GM12891 (cell line): ENCODE measurements at regions not wholly inside any gene's neighbourhood (a gene's known extent, or its start where the extent isn't known, plus 50 kb on each side); places are given as distances from the start of the nearest gene placed in this dataset.

Experiments used
- DNase-seq: peaks from one replicate; pipeline ENCODE4 v3.0.0; 2011; ENCODE audit warnings: low spot score; ENCODE audit not compliant: insufficient read length
- FAIRE-seq: peaks from 2 replicates; lab custom pipeline; 2011; peaks lifted over from hg19 to GRCh38; lab: Jason Lieb, UNC
- PAX5 ChIP-seq: IDR thresholded peaks from 2 replicates; pipeline ENCODE4 v1.6.1; 2011; ENCODE audit warnings: low read length, moderate library complexity, mild to moderate bottlenecking; ENCODE audit not compliant: insufficient read depth, severe bottlenecking
- POLR2A ChIP-seq: IDR thresholded peaks from 2 replicates; pipeline ENCODE4 v1.6.1; 2011; ENCODE audit warnings: low read depth, low read length, control low read depth
- POLR2AphosphoS5 ChIP-seq: IDR thresholded peaks from 2 replicates; pipeline ENCODE4 v1.6.1; 2011; ENCODE audit warnings: low read depth, low read length, control low read depth
- POU2F2 ChIP-seq: IDR thresholded peaks from 2 replicates; pipeline ENCODE4 v1.6.1; 2011; ENCODE audit warnings: low read depth, mild to moderate bottlenecking, control low read depth, low read length, moderate library complexity
- SPI1 ChIP-seq: IDR thresholded peaks from 2 replicates; pipeline ENCODE4 v1.6.1; 2011; ENCODE audit warnings: low read depth, low read length, control low read depth
- TAF1 ChIP-seq: IDR thresholded peaks from 2 replicates; pipeline ENCODE4 v1.6.1; 2011; ENCODE audit warnings: low read depth, low read length, control low read depth

DNA sequence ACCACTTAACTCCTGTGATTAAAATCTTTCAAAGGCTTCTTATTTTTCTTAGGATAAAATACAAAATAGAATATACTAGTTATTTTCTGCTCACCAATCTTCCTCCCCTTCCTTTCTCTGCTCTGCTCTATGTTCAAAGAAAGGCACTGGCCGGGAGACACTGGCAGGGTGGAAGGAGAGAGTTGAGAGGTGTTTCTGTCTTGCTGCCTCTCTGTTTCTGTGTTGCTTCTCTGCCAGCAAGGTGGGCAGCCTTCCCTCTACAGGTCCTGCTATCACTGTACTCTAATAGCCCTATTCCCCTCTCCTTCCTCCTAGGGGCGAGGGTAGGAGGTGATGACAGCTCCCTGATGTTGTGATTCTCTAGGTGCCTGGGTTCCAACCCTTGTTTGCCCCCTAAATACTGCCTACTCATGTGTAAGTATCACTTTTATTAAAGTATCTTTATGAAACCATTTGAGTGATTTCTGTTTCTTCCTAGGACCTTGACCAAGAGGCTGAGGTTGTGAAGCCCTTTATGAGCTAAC lies 515.1 kb downstream of the TLE4 start:
- FAIRE-seq (no peak), DNase-seq (no peak)
- TF ChIP-seq POLR2A (no peak), SPI1 (no peak), POLR2AphosphoS5 (no peak), POU2F2 (no peak), TAF1 (no peak), PAX5 (no peak)

DNA sequence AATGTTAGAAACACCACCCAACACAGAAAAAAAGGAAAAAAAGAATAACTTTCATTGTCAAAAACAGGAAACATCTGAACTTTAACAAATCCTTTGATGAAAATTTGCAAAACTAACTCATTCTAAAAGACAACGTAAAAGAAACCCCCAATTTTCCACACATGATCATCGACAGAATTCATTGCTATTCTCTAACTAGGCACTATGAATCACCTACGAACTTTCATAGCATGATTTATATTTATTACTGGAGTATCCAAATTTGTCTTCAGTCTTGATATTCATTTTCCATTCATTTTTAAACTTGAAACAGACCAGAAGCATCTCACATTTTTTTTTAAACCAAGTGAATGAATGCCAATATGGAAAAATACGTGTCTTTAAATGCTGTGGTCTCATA lies 514.6 kb downstream of the TLE4 start:
- DNase-seq (no peak), FAIRE-seq (no peak)
- TF ChIP-seq TAF1 = no peak

DNA sequence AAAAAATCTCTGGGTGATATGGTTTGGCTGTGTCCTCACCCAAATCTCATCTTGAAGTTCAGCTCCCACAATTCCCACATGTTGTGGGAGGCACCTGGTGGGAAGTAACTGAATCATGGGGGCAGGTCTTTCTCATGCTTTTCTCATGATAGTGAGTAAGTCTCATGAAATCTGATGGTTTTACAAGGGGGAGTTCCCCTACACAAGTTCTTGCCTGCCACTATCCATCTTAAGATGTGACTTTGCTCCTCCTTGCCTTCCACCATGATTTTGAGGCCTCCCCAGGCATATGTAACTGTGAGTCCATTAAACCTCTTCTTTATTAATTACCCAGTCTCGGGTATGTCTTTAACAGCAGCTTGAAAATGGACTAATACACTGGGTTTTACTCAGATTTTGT lies 513.9 kb downstream of the TLE4 start:
- no peak for DNase-seq
- TF ChIP-seq POU2F2 (no peak), TAF1 (no peak), SPI1 (no peak), PAX5 (no peak), POLR2A (no peak), POLR2AphosphoS5 (no peak)
- FAIRE-seq = no peak

DNA sequence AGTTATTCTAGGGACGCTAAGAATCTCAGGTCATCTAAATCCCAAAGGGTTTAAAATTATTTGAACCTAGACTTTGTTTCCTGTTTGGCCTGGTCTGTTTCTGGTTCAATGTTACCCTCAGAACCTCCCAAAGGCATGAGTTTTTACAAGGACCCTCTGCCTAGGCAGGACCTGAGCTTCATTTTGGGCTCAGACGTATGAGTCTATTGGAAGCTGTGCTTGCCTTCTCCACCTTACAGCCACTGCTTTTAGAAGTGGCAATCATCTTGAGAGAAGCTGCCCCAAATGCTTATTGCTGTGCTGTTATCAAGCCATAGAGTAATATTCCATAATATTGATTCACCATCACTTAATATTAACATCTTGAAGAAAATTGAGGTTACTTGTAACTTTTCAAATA lies 510.4 kb downstream of the TLE4 start:
- FAIRE-seq = no peak
- no peak for DNase-seq
- TF ChIP-seq SPI1 = no peak
- no peak for TF ChIP-seq TAF1
- TF ChIP-seq PAX5 = no peak
- no peak for TF ChIP-seq POLR2AphosphoS5
- TF ChIP-seq POLR2A = no peak
- no peak for TF ChIP-seq POU2F2

DNA sequence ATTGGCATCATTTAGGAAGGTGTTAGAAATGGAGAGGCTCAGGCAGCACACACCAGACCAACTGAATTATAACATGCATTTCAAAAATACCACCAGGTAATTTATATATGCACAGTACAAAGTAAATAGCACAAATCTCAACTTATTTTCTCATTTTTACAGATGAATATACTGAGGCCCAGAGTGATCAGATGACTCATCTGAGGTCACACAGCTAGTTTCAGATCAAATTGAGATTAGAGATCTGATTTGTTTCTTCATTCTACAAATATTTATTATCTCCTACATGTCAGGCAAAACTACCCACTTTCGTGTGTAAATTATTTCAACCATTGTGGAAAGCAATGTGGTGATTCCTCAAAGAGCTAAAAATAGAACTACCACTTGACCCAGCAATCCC lies 507.1 kb downstream of the TLE4 start:
- TF ChIP-seq POLR2AphosphoS5 (no peak), SPI1 (no peak), PAX5 (no peak), POLR2A (no peak), POU2F2 (no peak), TAF1 (no peak)
- no peak for FAIRE-seq
- no peak for DNase-seq

DNA sequence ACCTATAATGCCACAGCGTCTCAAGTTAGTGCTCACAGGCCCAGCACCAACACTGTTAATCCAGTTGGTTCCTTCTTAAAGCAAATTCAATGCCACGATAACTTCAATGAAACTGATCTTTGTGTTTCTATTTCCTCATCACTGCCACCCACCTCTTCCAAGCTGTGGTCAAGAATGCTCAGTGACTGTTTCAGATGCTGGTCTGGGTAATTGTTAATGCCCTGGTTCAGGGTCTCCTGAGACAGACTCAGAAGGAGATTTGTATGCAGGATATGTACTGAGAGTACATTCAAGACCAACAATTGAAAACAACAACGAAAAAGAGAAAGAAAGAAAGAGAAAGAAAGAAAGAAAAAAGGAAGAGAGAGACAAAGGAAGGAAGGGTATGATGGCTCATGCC lies 505.3 kb downstream of the TLE4 start:
- DNase-seq (no peak), FAIRE-seq (no peak)
- TF ChIP-seq SPI1 (no peak), POLR2A (no peak), POU2F2 (no peak), POLR2AphosphoS5 (no peak), PAX5 (no peak)

DNA sequence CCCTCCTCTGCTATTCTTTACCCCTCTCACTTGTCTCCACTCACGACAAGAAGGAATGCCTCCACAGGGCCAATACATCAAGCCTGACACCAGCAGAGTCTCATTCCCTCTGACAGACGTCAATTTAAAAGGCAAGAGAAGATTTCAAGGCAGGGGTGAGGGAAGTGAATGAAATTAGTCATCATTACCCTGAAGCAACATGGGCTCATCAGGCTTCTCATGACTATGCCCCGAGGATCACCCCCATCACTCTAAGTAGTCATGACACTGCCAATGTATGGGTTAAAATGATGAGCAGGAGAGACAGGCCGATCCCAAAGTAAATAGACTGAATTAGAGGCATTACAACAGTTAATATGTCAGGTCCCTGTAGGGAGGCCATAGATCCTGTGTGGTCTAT lies 504.4 kb downstream of the TLE4 start:
- DNase-seq = no peak
- FAIRE-seq = no peak
- no peak for TF ChIP-seq POLR2A
- no peak for TF ChIP-seq POLR2AphosphoS5
- no peak for TF ChIP-seq POU2F2
- TF ChIP-seq SPI1 = no peak
- no peak for TF ChIP-seq TAF1
- TF ChIP-seq PAX5 = no peak

DNA sequence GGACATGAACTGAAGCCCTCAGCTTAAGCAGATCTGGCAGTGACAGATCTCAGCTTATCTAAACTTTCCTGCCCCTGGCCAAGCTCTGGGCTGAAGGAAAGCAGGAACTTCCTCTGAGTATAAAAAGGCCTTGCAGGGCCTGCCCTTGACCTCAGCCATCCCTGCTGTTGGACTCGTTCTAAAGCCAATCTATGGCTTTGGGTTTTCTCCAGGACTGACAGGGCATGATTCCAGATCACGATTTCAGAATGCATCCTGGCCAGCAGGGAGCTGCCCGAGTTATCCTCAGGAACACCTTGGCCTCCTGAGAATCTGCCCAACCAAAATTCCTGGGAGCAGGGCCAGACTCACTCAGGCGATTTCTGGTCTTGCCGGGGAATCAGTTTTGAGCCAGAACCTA lies 502.7 kb downstream of the TLE4 start:
- FAIRE-seq (no peak), DNase-seq (no peak)
- TF ChIP-seq POLR2A = no peak
- TF ChIP-seq PAX5 = no peak
- TF ChIP-seq SPI1 = no peak
- no peak for TF ChIP-seq POLR2AphosphoS5

DNA sequence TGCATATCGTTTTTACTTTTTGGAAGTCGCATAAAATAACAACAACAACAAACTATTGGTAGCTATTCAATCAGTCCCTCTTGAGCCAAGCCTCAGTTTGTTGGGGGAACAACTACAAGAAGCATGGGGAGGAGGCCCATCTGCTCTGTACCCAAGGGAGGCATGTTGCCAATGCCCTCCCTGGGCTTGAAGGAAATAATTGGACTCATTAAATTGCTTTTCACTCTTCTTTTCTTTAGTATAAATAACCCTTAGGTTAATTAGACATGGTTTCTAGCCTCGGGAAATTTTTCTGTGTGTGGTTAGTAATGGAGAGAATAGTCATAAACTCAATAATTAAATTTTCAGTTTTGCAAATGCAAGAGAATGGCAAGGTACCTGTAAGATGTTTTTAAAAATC lies 500.7 kb downstream of the TLE4 start:
- DNase-seq = no peak
- TF ChIP-seq TAF1 = no peak
- TF ChIP-seq POU2F2 = no peak
- TF ChIP-seq PAX5 = no peak
- no peak for TF ChIP-seq SPI1
- TF ChIP-seq POLR2AphosphoS5 = no peak
- TF ChIP-seq POLR2A = no peak
- FAIRE-seq = no peak

DNA sequence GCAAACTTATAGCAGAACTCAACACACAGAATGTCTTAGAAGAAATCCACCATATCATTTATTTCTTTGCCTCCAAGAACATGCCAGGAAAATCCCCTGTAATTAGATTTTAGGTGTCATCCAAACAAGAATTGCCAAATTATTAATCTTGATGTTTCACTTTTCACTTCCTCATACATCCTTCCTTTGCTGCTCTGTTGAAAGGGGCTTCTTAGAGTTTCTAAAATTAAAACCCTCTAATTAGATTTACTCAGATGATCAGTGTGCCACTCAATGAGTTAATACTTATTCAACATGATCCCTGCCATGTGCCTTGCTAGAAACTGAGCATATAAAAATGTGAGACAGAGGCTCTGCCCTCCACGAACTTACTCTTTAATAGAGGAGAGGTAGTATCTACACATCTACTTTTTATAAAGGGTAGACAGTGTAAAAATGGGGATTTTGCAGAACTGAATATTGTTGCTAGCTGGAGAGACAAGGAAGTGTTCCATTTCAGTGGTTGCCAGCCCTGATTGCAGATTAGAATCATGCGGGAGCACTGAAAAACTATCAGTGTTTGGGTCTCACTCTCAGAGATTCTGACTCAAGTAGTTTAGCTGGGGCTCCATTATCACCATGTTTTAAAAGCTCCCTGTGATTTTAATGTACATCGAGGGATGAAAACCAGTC lies 498.4 kb downstream of the TLE4 start:
- DNase-seq = no peak
- TF ChIP-seq PAX5 = no peak
- no peak for FAIRE-seq

DNA sequence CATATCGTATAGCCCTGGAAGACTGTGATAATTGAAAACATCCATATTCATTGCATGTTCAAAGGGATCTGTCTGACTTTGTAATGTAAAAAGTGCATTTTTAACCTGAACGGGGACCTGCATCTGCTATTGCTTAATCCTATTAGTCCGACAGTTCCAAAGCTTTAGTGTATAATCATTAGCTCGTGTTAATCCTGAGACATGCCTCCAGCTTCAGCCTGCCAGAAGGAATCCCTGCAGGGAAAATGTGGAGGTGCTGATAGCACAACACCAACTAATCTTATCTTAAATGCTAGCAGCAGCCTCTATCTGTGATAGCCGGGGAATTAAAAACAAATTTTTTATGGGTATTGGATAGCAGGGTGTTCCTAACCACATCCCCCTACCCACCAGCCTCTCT lies 495.2 kb downstream of the TLE4 start:
- FAIRE-seq = no peak
- no peak for DNase-seq
- TF ChIP-seq PAX5 = no peak
- TF ChIP-seq SPI1 = no peak
- TF ChIP-seq POLR2AphosphoS5 = no peak
- no peak for TF ChIP-seq POLR2A
- no peak for TF ChIP-seq POU2F2
- no peak for TF ChIP-seq TAF1
